GM21717 (cell line): ENCODE measurements at regions not wholly inside any gene's neighbourhood (a gene's known extent, or its start where the extent isn't known, plus 50 kb on each side); places are given as distances from the start of the nearest gene placed in this dataset.

ENCODE experiments used
- ATAC-seq: cut with Tn5 transposase; IDR thresholded peaks from one replicate; pipeline ENCODE4 v1.9.1; 2021; ENCODE audit warnings: mild to moderate bottlenecking, moderate library complexity; ENCODE audit not compliant: unreplicated experiment

DNA sequence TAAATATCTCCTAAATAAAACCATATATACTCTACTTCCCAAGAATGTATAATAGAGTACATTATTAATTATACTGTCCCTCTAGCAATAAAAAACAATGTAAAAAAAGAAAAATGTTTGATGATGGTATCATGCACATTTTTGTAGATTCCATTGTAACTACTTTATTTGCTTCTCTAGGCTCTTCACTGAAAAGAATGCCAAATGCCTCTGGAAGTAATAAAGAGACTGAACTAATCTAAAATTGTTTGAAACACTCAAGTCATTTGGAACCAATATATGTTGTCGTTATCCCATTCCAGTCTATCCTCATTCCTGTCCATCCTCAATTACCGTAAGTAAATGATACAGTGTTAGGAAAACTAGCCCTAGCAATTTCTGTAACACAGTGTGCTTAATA lies 233.6 kb downstream of the C12orf50 start:
- ATAC-seq, result no peak

GRCh38 chr12:87794854-87795253 lies 234.3 kb downstream of the C12orf50 start:
- no peak for ATAC-seq

DNA sequence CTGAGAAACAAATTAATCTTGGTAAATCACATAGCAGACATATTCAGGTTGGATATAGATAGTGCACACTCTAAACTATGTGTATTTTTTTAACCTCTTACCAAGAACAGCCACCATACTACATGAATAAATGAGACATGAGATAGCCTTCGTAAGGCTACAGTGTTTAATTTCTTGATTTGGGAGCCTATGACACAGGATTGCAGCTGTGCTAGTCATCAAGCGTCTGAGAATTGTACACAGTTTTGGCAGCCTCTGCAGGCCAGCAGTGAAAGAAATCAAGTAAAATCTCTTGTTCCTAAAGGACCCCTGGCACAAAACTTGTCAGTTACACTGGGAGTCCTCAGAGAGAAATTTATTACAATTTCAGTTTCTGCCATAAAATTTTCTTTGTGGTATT lies 236.1 kb downstream of the C12orf50 start:
- ATAC-seq, result no peak

DNA sequence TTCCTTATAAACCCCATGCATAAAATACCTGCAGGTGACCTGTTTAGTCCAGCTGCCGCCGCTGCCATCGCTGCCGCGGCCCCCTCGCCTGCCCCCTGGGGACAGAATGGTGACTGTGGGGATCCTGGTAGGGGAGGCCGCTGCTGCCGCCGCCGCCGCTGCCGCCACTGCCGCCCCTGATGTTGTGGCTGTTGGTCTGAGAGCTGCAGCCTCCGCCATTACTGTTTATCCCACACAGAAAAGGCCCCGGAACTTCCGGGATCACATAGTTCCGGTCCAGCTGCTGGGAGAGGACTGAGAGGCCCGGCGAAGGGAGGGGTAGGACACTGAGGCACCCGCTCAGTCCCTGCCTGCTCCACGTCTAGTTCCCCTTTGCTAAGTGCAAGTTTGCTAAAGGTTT lies 244.9 kb downstream of the C12orf50 start:
- no peak for ATAC-seq

- ATAC-seq, result no peak
These were observed 245.7 kb downstream of the C12orf50 start for GRCh38 chr12:87783467-87783866.

DNA sequence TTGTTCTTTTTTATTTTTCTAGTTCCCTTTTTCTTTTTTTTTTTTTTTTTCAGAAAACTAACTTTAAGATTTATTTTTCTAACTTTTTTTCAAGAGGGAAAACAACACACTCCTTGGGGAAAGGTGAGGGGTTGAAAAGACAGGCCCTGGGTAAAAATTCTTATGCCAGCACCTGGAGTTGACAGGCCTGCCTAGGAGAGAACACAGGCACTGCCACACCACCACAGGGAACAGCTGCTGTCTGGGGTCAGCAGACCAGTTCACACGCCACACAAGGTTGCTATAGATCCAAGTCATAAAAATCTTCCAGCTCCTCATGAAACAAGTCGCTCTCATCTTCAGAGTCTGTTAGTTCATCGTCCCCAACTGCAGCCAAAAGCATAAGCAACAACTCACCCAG lies 246.4 kb downstream of the C12orf50 start:
- ATAC-seq, result no peak

- no peak for ATAC-seq
These were observed 249.2 kb downstream of the C12orf50 start for GRCh38 chr12:87779858-87780498.

DNA sequence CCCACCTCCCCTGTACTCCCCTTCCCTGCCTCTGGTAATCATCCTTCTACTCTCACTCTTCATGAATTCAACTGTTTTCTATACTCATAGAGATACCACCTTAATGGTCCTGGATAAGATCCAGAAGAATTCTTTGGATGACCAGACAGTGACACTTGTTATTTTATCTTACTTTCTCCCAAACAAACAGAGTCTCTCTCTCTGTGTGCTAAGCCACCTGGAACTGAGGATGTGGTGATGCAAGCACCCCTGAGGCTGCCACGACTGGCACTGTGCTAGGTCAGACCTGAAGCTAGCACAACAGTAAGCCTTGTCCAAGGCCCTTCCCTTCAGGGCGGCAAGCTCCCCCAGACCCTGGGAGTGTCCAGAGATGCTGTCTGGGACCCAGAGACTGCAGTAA lies 250.2 kb downstream of the C12orf50 start:
- no peak for ATAC-seq

DNA sequence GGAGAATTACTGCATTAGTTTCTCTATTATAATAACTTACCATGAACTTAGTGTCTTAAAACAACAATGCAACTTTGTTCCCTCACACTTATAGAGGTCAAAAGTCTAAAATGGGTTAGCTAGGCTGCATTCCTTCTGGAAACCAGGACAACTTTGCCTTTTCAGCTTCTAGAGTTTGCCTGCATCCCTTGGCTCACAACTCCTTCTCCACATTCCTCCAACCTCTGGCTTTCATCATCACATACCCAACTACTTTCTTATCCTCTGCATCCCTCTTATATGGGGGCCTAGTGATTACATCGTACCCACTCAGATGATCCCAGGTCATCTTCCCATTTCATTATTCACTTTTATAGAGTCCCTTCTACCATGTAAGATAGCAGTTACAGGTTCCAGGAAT lies 251.1 kb downstream of the C12orf50 start:
- no peak for ATAC-seq

DNA sequence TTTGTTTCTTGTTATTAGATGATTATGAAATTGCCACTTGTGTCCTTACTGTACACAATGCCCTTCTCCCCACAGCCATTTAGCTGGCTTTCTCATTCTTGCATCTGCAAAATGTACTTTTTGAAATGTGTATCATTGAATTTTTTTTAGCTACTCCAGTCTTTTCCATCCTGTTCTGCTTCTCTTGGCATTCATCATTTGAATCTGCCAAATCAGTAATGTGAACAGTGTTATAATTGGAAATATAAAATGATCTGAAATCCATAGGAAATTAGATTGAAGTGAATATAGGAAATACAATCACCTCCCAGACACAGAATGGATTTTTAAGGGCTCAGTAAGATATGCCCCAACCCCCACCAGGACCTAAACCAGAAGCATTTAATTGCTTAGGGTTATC lies 253.4 kb downstream of the C12orf50 start:
- no peak for ATAC-seq

DNA sequence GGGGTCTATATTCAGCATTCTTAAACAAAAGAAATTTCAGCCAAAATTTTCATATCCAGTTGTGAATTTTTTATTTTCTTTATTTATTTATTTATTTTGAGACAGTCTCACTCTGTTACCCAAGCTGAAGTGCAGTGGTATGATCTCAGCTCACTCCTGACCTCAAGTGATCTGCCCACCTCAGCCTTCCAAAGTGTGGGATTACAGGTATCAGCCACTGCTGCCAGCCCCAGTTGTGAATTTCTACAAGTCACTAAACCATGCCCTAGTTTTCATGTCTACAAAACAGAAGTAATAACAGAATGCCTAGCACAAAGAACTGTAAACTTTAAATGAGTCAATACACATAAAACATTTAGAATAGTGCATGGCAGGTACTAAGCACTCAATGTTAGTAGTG lies 254.2 kb downstream of the C12orf50 start:
- no peak for ATAC-seq

DNA sequence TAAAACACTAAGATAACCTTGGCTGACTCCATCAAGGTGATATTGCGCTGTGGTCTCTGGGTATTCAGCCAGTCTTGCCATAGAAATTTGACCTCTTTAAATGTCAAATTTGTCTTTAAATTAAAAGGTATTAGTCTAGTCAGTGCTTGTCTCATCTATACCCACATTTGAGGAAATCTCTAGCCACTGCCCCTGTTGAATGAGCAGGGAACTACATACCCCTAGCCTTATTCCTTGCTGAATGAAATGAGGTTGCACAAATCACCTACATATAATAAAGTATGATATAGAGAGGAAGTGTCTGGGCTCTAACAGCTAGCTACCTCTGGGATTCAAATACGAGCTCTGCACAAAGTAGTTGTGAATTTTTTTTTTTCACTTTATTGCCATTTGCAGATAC lies 256.8 kb downstream of the C12orf50 start:
- no peak for ATAC-seq

GRCh38 chr12:87768501-87769287 lies 260.5 kb downstream of the C12orf50 start:
- ATAC-seq, result no peak

GRCh38 chr12:87766044-87766443 lies 263.2 kb downstream of the C12orf50 start:
- ATAC-seq, result no peak

GRCh38 chr12:87760943-87761342 lies 268.3 kb downstream of the C12orf50 start:
- ATAC-seq, result no peak

- no peak for ATAC-seq
These were observed 270.9 kb downstream of the C12orf50 start for GRCh38 chr12:87758271-87758670.

- ATAC-seq, result no peak
These were observed 272.5 kb downstream of the C12orf50 start for GRCh38 chr12:87756721-87757120.

DNA sequence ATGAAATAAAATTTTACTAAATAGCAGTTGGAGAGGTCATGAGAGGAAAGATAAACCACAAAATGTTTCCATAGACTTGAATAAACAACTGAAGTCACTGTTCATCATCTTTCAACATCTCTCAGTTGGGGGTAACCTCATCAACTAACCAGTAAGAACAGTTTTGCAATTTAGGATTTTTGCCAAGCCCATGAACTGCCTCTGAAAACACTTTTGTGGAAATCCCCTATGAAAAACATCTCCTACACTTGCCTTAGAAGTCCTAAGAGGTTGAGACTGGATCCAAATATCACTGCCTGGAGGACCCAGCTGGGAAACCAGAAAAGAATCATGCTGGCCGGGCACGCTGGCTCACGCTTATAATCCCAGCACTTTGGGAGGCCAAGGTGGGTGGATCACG lies 273.1 kb downstream of the C12orf50 start:
- ATAC-seq, result no peak

DNA sequence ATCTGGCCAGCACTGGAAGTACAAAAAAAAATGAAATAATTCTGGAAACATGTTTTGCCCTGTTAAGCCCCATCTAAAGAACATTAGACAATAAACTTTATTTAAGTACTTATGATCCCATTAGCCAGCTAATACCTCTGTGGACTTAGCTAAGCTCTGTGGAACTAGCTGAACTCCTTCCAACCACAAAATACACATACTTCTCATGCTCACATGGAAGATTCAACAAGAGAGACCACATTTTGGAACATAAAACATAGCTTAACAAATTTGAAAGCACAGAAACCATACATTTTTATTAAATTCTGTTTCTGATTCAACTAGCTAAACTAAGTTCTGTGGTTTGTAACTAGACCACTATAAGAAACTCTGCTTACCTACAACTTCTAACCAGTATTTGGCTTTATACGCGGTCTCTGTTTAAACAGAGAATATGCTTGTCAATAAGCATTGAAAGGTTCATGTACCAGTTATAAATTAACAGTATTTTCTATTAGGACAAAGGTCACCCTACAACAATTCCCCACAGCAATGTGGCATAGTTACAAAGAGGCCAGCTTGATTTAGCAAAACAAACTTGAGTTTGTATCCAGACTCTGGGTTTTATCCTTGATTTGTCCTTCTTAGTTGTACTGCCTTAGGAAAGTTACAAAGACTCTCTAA lies 300.1 kb downstream of the C12orf50 start:
- no peak for ATAC-seq

- ATAC-seq, result no peak
These were observed 308.2 kb downstream of the C12orf50 start for GRCh38 chr12:87720967-87721366.

DNA sequence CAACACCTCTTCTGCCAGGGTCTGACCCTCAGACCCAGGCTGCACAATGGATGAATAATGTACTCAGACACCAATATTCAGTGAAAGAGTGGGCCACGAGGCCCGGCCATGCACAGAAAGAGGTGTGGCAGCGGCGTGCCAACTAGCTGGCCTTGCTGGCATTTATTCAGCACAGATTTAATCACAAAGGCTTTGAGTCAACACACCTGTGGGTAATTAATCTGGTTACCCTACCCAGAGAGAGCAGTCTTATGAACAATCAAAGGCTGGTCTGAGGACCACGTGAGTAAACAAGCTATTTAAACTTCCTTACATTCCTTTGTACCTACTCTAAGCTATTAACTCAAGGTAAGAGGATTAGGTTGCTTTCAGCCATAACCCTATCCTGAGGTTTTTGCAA lies 324.8 kb downstream of the C12orf50 start:
- ATAC-seq, result no peak

DNA sequence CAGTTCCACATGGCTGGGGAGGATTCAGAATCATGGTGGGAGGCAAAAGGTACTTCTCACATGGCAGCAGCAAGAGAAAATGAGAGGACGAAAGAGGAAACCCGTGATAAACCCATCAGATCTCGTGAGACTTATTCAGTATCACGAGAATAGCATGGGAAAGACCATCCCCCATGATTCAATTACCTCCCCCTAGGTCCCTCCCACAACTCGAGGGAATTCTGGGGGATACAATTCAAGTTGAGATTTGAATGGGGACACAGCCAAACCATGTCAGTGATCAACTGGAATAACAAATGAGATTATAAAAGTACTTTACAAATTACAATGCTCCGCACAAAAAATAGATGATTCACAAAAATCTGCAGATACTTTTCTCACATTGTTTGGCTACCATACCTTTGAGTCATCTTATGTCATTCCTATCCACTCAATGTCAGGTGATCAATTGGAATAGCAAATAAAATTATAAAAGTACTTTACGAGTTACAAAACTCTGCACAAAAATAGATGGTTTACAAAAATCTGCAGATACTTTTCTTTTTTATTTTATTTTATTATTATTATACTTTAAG lies 338.9 kb downstream of the C12orf50 start:
- ATAC-seq, result no peak
